B cell (primary cell): ENCODE measurements at regions not wholly inside any gene's neighbourhood (a gene's known extent, or its start where the extent isn't known, plus 50 kb on each side); places are given as distances from the start of the nearest gene placed in this dataset.

Source experiments
- CTCF ChIP-seq: fragments of 200-600 bp; IDR thresholded peaks from one replicate; pipeline ENCODE4 v1.8.0; 2022; ENCODE audit warnings: antibody characterized with exemption, mild to moderate bottlenecking
- EZH2 ChIP-seq: IDR thresholded peaks from 2 replicates; pipeline ENCODE4 v1.6.1; 2012; ENCODE audit warnings: borderline replicate concordance, low read depth, mild to moderate bottlenecking, moderate library complexity, low read length; ENCODE audit not compliant: insufficient read depth, poor library complexity, severe bottlenecking

DNA sequence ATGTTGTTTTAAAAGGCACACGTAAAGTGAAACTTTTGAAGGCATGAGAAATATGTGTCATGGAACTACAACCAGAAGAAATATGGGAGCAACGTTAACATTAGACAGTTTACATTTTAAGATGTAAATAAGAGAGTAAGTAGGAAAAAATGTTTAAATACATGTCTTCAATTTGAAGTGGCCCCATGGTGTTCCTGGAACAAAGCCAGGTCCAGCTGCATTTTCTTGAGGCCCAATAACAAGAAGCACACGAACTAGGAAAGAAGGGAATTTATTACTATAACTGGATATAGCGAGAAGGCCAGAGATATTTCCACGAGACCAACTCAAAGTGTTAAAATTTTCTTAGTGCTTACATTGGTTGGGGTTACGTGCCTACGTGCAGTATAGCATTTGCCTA lies 458.1 kb downstream of the KCTD8 start:
- TF ChIP-seq CTCF (no peak), EZH2 (no peak)
